AG09309 (cell line): ENCODE measurements at regions not wholly inside any gene's neighbourhood (a gene's known extent, or its start where the extent isn't known, plus 50 kb on each side); places are given as distances from the start of the nearest gene placed in this dataset.
"Not testable (repeated sequence)": the region's sequence is repeated elsewhere in the genome, so short reads cannot be mapped to it uniquely, and the experiment has no call there.

Experiments
- DNase-seq: peaks from one replicate; pipeline ENCODE4 v3.0.0-alpha.2; 2010; ENCODE audit warnings: low read depth
- H3K4me3 ChIP-seq: 2 replicates; pipeline ENCODE4 v1.5.1; 2011; ENCODE audit warnings: mild to moderate bottlenecking, low read depth, low read length, moderate library complexity; ENCODE audit not compliant: control insufficient read depth
- CTCF ChIP-seq: IDR thresholded peaks from 2 replicates; pipeline ENCODE4 v1.5.1; 2011; ENCODE audit warnings: mild to moderate bottlenecking, low read depth, low read length, inconsistent platforms; ENCODE audit not compliant: insufficient read depth, control insufficient read depth; ENCODE audit errors: missing control alignments

GRCh38 chr21:27545754-27546349, 579.0 kb upstream of the ADAMTS5 start:
- TF ChIP-seq CTCF, result no peak
- H3K4me3 ChIP-seq, result no peak overlapping the region
- no peak for DNase-seq

- not testable (repeated sequence) for DNase-seq, H3K4me3 ChIP-seq
These were observed 575.2 kb upstream of the ADAMTS5 start for GRCh38 chr21:27542126-27542525.

GRCh38 chr21:27536319-27536718, 569.4 kb upstream of the ADAMTS5 start:
- H3K4me3 ChIP-seq, result no peak overlapping the region
- no peak for TF ChIP-seq CTCF
- DNase-seq, result no peak

- H3K4me3 ChIP-seq, result no peak overlapping the region
- DNase-seq, result no peak
- no peak for TF ChIP-seq CTCF
These were observed 568.3 kb upstream of the ADAMTS5 start for GRCh38 chr21:27535188-27535587.

- no peak for TF ChIP-seq CTCF
- no peak overlapping the region for H3K4me3 ChIP-seq
- DNase-seq, result no peak
These were observed 567.3 kb upstream of the ADAMTS5 start for GRCh38 chr21:27534206-27534605.

GRCh38 chr21:27532076-27532475, 565.2 kb upstream of the ADAMTS5 start:
- no peak for TF ChIP-seq CTCF
- H3K4me3 ChIP-seq, result no peak overlapping the region
- no peak for DNase-seq

- TF ChIP-seq CTCF, result no peak
- DNase-seq, result no peak
- no peak overlapping the region for H3K4me3 ChIP-seq
These were observed 561.8 kb upstream of the ADAMTS5 start for GRCh38 chr21:27528697-27529096.
